ENCODE measurements at regions not wholly inside any gene's neighbourhood (a gene's known extent, or its start where the extent isn't known, plus 50 kb on each side); places are given as distances from the start of the nearest gene placed in this dataset.

- TF ChIP-seq, protein P1, sequence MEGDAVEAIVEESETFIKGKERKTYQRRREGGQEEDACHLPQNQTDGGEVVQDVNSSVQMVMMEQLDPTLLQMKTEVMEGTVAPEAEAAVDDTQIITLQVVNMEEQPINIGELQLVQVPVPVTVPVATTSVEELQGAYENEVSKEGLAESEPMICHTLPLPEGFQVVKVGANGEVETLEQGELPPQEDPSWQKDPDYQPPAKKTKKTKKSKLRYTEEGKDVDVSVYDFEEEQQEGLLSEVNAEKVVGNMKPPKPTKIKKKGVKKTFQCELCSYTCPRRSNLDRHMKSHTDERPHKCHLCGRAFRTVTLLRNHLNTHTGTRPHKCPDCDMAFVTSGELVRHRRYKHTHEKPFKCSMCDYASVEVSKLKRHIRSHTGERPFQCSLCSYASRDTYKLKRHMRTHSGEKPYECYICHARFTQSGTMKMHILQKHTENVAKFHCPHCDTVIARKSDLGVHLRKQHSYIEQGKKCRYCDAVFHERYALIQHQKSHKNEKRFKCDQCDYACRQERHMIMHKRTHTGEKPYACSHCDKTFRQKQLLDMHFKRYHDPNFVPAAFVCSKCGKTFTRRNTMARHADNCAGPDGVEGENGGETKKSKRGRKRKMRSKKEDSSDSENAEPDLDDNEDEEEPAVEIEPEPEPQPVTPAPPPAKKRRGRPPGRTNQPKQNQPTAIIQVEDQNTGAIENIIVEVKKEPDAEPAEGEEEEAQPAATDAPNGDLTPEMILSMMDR (IDR thresholded peaks at IDR 0.05; ENCODE audit: low read depth, low read length): no peak
- TF ChIP-seq POLR2A (IDR thresholded peaks at IDR 0.05; ENCODE audit: extremely low read depth, insufficient read length) (no peak), MAX (IDR thresholded peaks at IDR 0.05; ENCODE audit: low read depth, low read length) (no peak), MYC (IDR thresholded peaks at IDR 0.05; ENCODE audit: low read depth, low read length) (no peak)
Measured at GRCh38 chr3:70606018-70606417, 293.6 kb upstream of the MDFIC2 start.

Data from NB4 (cell line).